ENCODE measurements at regions not wholly inside any gene's neighbourhood (a gene's known extent, or its start where the extent isn't known, plus 50 kb on each side); places are given as distances from the start of the nearest gene placed in this dataset.

- no peak for TF ChIP-seq POLR2A (IDR thresholded peaks at IDR 0.05)
- TF ChIP-seq CTCF (IDR thresholded peaks at IDR 0.05): no peak
- Histone ChIP-seq H3K27ac (no peak overlapping the region), H3K27me3 (no peaks in the 10 kb centered on the region), H3K36me3 (no peaks in the 10 kb centered on the region), H3K9me3 (no peaks in the 10 kb centered on the region), H3K4me3 (replicated peaks in 1 of 3) (no peak overlapping the region), H3K4me1 (no peaks in the 10 kb centered on the region)
- WGBS, 2 donors: 66 to 84% methylated on average over 8 of the region's 8 CpGs
- intact Hi-C loops (cut with DNase I): no loop called here
- DNase-seq: no peak
Measured at GRCh38 chr2:2826621-2827020, 495.5 kb upstream of the MYT1L start.

GRCh38 chr2:2826209-2826551, 495.1 kb upstream of the MYT1L start:
- Histone ChIP-seq H3K4me3 (replicated peaks in 1 of 3) (no peak overlapping the region), H3K36me3 (no peaks in the 10 kb centered on the region), H3K27me3 (no peaks in the 10 kb centered on the region), H3K9me3 (no peaks in the 10 kb centered on the region), H3K27ac (no peak overlapping the region), H3K4me1 (no peaks in the 10 kb centered on the region)
- TF ChIP-seq CTCF (IDR thresholded peaks at IDR 0.05): no peak
- TF ChIP-seq POLR2A (IDR thresholded peaks at IDR 0.05): no peak
- DNase-seq: no peak
- intact Hi-C loops (cut with DNase I): no loop called here
- WGBS, 2 donors: 75 to 88% methylated on average over 14 of the region's 14 CpGs

- WGBS, 2 donors: 88 to 93% methylated on average over 16 to 21 of the region's 21 CpGs
- Histone ChIP-seq H3K9me3 (no peaks in the 10 kb centered on the region), H3K27me3 (no peaks in the 10 kb centered on the region), H3K4me3 (replicated peaks in 1 of 3) (no peak overlapping the region), H3K27ac (no peak overlapping the region), H3K4me1 (no peaks in the 10 kb centered on the region), H3K36me3 (no peaks in the 10 kb centered on the region)
- TF ChIP-seq CTCF (IDR thresholded peaks at IDR 0.05): no peak
- no peak for TF ChIP-seq POLR2A (IDR thresholded peaks at IDR 0.05)
- DNase-seq: no peak
- intact Hi-C loops (cut with DNase I): no loop called here
Measured at GRCh38 chr2:2825516-2826208, 494.6 kb upstream of the MYT1L start.

- Histone ChIP-seq H3K27me3 (no peaks in the 10 kb centered on the region), H3K4me3 (replicated peaks in 1 of 3) (no peak overlapping the region), H3K36me3 (no peaks in the 10 kb centered on the region), H3K27ac (no peak overlapping the region), H3K4me1 (no peaks in the 10 kb centered on the region), H3K9me3 (no peaks in the 10 kb centered on the region)
- TF ChIP-seq POLR2A (IDR thresholded peaks at IDR 0.05): no peak
- no peak for TF ChIP-seq CTCF (IDR thresholded peaks at IDR 0.05)
- intact Hi-C loops (cut with DNase I): no loop called here
- WGBS, 2 donors: 95 to 96% methylated on average over 9 of the region's 9 CpGs
- no peak for DNase-seq
Measured at GRCh38 chr2:2825062-2825461, 494.0 kb upstream of the MYT1L start.

- no peaks in the 10 kb centered on the region for H3K9me3 ChIP-seq
- no peak overlapping the region for H3K4me3 ChIP-seq (replicated peaks in 1 of 3)
- intact Hi-C loops (cut with DNase I): no loop called here
- H3K36me3 ChIP-seq: no peaks in the 10 kb centered on the region
- H3K4me1 ChIP-seq: no peaks in the 10 kb centered on the region
- WGBS, 2 donors: 80 to 83% methylated on average over 5 of the region's 5 CpGs
- TF ChIP-seq CTCF (IDR thresholded peaks at IDR 0.05) (no peak), POLR2A (IDR thresholded peaks at IDR 0.05) (no peak)
- H3K27ac ChIP-seq: no peak overlapping the region
- no peak for DNase-seq
- H3K27me3 ChIP-seq: no peaks in the 10 kb centered on the region
Measured at GRCh38 chr2:2824588-2824987, 493.5 kb upstream of the MYT1L start.

Data from thyroid gland (tissue), 4 donors.